Activated T-helper 1 cell treated with anti-CD3 and anti-CD28 coated beads, Interleukin-12 subunit alpha, Interleukin-12 subunit beta, Interleukin-2, Interleukin-4 antibody, amounts not matched to agents 30 ng/mL and 10 ng/mL and 1 ng/mL, durations not matched to agents 14 hours and 24 hours and 36 hours (primary cell): ENCODE measurements at regions not wholly inside any gene's neighbourhood (a gene's known extent, or its start where the extent isn't known, plus 50 kb on each side); places are given as distances from the start of the nearest gene placed in this dataset.
A peak's percentile ranks its signal among the peaks of the same experiment; 100 is the strongest.
"Not testable (repeated sequence)": the region's sequence is repeated elsewhere in the genome, so short reads cannot be mapped to it uniquely, and the experiment has no call there.

ENCODE experiments used
- DNase-seq: peaks from one replicate; pipeline ENCODE4 v3.0.0; 2021; ENCODE audit warnings: low spot score
- H3K27ac Mint-ChIP-seq: one replicate; pipeline ENCODE4 v1.8.0; 2021; ENCODE audit warnings: mild to moderate bottlenecking, mixed read lengths
- H3K27me3 Mint-ChIP-seq: one replicate; pipeline ENCODE4 v1.8.0; 2022; ENCODE audit warnings: mild to moderate bottlenecking, moderate library complexity, mixed read lengths; ENCODE audit not compliant: insufficient read depth
- H3K36me3 Mint-ChIP-seq: one replicate; pipeline ENCODE4 v1.8.0; 2021; ENCODE audit warnings: low read depth, mixed read lengths
- H3K4me1 Mint-ChIP-seq: one replicate; pipeline ENCODE4 v1.8.0; 2021; ENCODE audit warnings: low read depth, mixed read lengths
- H3K4me3 Mint-ChIP-seq: one replicate; pipeline ENCODE4 v1.8.0; 2021; ENCODE audit warnings: mild to moderate bottlenecking, moderate library complexity, mixed read lengths
- H3K9me3 Mint-ChIP-seq: one replicate; pipeline ENCODE4 v1.8.0; 2021; ENCODE audit warnings: mixed read lengths
- intact Hi-C: fragments of 100-400 bp; cut with micrococcal nuclease; formaldehyde crosslinking; loops from one replicate; pipeline ENCODE4 v1.15.1; 2024

- H3K4me1 Mint-ChIP-seq, H3K36me3 Mint-ChIP-seq, H3K27me3 Mint-ChIP-seq, H3K4me3 Mint-ChIP-seq, intact Hi-C loops, DNase-seq, H3K27ac Mint-ChIP-seq, H3K9me3 Mint-ChIP-seq: not testable (repeated sequence)
Observed at GRCh38 chr17:20387549-20387948, 79.8 kb downstream of the LGALS9B start.

DNA sequence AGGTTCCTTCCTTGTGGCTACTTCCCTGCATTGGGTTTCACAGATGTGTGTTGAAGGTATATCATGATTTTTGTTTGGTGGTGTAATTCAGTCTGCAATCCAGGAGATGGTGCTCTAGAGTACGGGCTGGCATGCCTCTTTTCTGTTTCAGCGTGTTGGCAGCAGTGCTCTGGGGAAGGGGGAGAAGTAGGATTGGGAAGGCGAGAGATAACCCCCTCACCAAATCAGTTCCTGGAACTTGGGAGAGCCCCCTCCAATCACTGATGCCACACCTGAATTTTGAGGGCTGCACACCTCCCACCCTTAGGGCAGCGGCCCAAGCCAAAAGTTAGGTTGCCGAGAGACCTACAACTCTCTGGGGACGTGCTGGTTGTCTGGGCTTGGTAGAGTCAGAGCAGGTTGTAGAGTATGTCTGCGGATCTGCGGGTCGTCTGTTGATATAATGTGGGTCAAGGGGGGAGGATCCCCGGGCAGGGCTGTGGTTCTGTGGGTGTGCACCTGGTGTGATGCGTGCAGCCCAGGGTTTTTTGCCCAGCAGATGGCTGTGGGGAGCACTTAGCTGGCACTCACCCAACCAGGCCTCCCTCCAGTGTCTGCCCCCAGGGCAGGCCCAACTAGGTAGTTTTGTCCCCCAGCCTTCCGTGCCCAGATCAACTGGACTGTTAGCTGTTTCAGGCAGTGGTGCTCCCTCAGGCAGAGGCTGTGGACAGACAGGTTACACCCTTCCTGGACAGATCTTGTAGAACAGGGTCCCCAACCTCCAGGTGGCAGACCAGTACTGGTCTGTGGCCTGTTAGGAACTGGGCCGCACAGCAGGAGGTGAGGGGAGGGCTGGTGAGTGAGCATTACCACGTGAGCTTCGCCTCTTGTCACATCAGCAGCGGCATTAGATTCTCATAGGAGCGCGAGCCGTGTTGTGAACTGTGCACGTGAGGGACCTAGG lies 85.7 kb downstream of the LGALS9B start:
- peak; percentile 2 for DNase-seq
- H3K4me1 Mint-ChIP-seq, H3K27ac Mint-ChIP-seq, H3K9me3 Mint-ChIP-seq, intact Hi-C loops, H3K4me3 Mint-ChIP-seq, H3K36me3 Mint-ChIP-seq: not testable (repeated sequence)
- peaks cover 14% of the 10 kb centered on the region for H3K27me3 Mint-ChIP-seq

DNA sequence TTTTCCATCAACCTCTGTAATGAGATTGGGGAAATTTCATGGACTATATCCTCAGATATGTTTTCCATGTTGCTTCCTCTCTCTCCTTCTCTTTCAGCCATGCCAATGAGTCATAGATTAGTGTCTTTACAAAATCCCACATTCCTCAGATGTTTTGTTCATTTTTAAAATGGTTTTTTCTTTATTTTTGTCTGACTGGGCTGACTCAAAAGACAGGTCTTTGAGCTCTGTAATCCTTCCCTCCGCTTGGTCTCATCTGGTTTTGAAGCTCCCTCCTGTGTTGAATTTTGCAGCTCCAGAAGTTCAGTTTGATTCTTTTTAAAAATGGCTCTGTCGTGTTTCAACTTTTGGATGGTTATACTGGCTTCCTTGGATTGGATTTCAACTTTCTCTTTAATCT lies 86.7 kb downstream of the LGALS9B start:
- H3K36me3 Mint-ChIP-seq, H3K4me3 Mint-ChIP-seq, DNase-seq, H3K4me1 Mint-ChIP-seq, H3K27ac Mint-ChIP-seq, intact Hi-C loops, H3K9me3 Mint-ChIP-seq: not testable (repeated sequence)
- H3K27me3 Mint-ChIP-seq, result peaks cover 18% of the 10 kb centered on the region

GRCh38 chr17:20379251-20379650 lies 88.1 kb downstream of the LGALS9B start:
- H3K9me3 Mint-ChIP-seq, intact Hi-C loops, H3K4me1 Mint-ChIP-seq, H3K36me3 Mint-ChIP-seq, DNase-seq, H3K4me3 Mint-ChIP-seq, H3K27ac Mint-ChIP-seq: not testable (repeated sequence)
- peaks cover 15% of the 10 kb centered on the region for H3K27me3 Mint-ChIP-seq

DNA sequence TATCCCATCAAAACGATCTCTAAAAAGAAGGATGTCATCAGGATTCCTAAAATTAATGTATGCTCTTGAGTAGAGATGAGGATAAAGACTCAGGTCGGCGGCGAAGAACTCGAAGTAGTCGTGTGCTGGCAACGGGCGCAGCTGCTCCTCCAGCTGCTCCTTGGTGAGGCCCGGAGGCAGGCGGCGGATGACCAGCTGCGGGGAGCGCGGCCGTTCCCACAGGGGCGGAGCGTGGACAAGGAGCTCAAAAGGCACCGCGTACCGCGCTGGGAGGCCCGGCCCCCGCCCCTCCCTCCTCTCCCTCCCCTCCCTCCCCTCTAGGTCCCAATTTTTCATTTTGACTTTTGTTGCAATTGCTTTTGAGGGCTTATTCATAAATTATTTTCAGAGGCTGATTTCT lies 90.7 kb downstream of the LGALS9B start:
- DNase-seq, intact Hi-C loops, H3K4me3 Mint-ChIP-seq, H3K4me1 Mint-ChIP-seq, H3K36me3 Mint-ChIP-seq, H3K9me3 Mint-ChIP-seq, H3K27ac Mint-ChIP-seq: not testable (repeated sequence)
- peaks cover 15% of the 10 kb centered on the region for H3K27me3 Mint-ChIP-seq

DNA sequence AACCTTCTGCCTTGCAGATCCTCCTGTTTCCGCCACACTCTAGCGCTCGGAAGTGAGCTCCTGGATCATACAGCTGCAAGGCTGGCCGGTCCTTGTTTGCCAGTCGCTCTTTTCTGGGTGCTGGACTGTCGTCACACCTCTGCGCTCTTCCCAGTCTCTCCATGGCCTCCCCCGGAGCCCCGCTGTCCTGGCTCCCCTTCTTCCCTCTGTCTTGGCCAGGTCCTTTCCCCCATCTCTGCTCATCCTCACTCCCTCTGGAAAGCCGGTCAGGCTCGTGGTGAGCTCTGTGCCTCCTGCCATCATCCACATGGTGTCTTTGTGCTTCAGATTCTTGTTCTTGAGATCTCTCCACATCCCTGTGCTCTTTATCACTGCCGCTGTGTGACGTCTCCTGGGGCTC lies 91.6 kb downstream of the LGALS9B start:
- intact Hi-C loops, H3K36me3 Mint-ChIP-seq, DNase-seq, H3K27ac Mint-ChIP-seq, H3K4me1 Mint-ChIP-seq, H3K9me3 Mint-ChIP-seq, H3K4me3 Mint-ChIP-seq: not testable (repeated sequence)
- H3K27me3 Mint-ChIP-seq, result peaks cover 12% of the 10 kb centered on the region
